ENCODE measurements at regions not wholly inside any gene's neighbourhood (a gene's known extent, or its start where the extent isn't known, plus 50 kb on each side); places are given as distances from the start of the nearest gene placed in this dataset.

GRCh38 chr5:8057769-8058168 is 188.8 kb downstream of the MTRR start:
- no peaks in the 10 kb centered on the region for H3K79me2 ChIP-seq (replicated peaks; ENCODE audit: insufficient read depth, low read length)

GRCh38 chr5:8058616-8059190 is 189.8 kb downstream of the MTRR start:
- Histone ChIP-seq H3K4me2 (ENCODE audit: low read length) (no peak overlapping the region), H3K9me3 (ENCODE audit: low read length) (no peaks in the 10 kb centered on the region), H3K27ac (ENCODE audit: low read length) (no peak overlapping the region), H3F3A (ENCODE audit: insufficient read depth, low read length, poor library complexity, severe bottlenecking) (no peaks in the 10 kb centered on the region), H3K4me3 (ENCODE audit: low read length) (no peak overlapping the region), H3K9ac (ENCODE audit: low read length) (no peak overlapping the region), H4K20me1 (ENCODE audit: insufficient read depth) (no peaks in the 10 kb centered on the region), H3K79me2 (replicated peaks; ENCODE audit: insufficient read depth, low read length) (no peaks in the 10 kb centered on the region), H2AFZ (ENCODE audit: low read depth, low read length) (no peak overlapping the region), H3K9me2 (ENCODE audit: insufficient read depth, low read length) (no peaks in the 10 kb centered on the region), H3K27me3 (ENCODE audit: insufficient read depth, low read depth, low read length) (no peaks in the 10 kb centered on the region), H3K36me3 (ENCODE audit: insufficient read depth, low read length) (no peaks in the 10 kb centered on the region)
- TF ChIP-seq RAD21 (conservative IDR thresholded peaks at IDR 0.05) (no peak), EP300 (conservative IDR thresholded peaks at IDR 0.05; ENCODE audit: poor library complexity, severe bottlenecking) (no peak), REST (IDR thresholded peaks at IDR 0.05; ENCODE audit: borderline replicate concordance) (no peak), MXI1 (conservative IDR thresholded peaks at IDR 0.05; ENCODE audit: poor library complexity, severe bottlenecking) (no peak), TAF1 (IDR thresholded peaks at IDR 0.05; ENCODE audit: low read depth) (no peak)

More at GRCh38 chr5:8057769-8058168, 188.8 kb downstream of the MTRR start:
- Histone ChIP-seq H3K9me2 (ENCODE audit: insufficient read depth, low read length) (no peaks in the 10 kb centered on the region), H3K9ac (ENCODE audit: low read length) (no peak overlapping the region), H2AFZ (ENCODE audit: low read depth, low read length) (peak overlapping the region; percentile 12), H3K27ac (ENCODE audit: low read length) (no peak overlapping the region), H3K36me3 (ENCODE audit: insufficient read depth, low read length) (no peaks in the 10 kb centered on the region), H3K27me3 (ENCODE audit: insufficient read depth, low read depth, low read length) (no peaks in the 10 kb centered on the region), H3K9me3 (ENCODE audit: low read length) (no peaks in the 10 kb centered on the region), H4K20me1 (ENCODE audit: insufficient read depth) (no peaks in the 10 kb centered on the region), H3K4me3 (ENCODE audit: low read length) (no peak overlapping the region), H3F3A (ENCODE audit: insufficient read depth, low read length, poor library complexity, severe bottlenecking) (no peaks in the 10 kb centered on the region), H3K4me2 (ENCODE audit: low read length) (no peak overlapping the region)
- TF ChIP-seq POLR2AphosphoS5 (IDR thresholded peaks at IDR 0.05), result peak; percentile 27
- no peak for TF ChIP-seq REST (IDR thresholded peaks at IDR 0.05; ENCODE audit: borderline replicate concordance)

GRCh38 chr5:8059337-8059736 is 190.4 kb downstream of the MTRR start:
- TF ChIP-seq REST (IDR thresholded peaks at IDR 0.05; ENCODE audit: borderline replicate concordance) (no peak), RAD21 (conservative IDR thresholded peaks at IDR 0.05) (no peak), SMC3 (conservative IDR thresholded peaks at IDR 0.05; ENCODE audit: poor library complexity) (no peak), TAF1 (IDR thresholded peaks at IDR 0.05; ENCODE audit: low read depth) (no peak), EP300 (conservative IDR thresholded peaks at IDR 0.05; ENCODE audit: poor library complexity, severe bottlenecking) (no peak)
- Histone ChIP-seq H3K79me2 (replicated peaks; ENCODE audit: insufficient read depth, low read length) (no peaks in the 10 kb centered on the region), H2AFZ (ENCODE audit: low read depth, low read length) (no peak overlapping the region), H3K27ac (ENCODE audit: low read length) (no peak overlapping the region), H4K20me1 (ENCODE audit: insufficient read depth) (no peaks in the 10 kb centered on the region), H3K9ac (ENCODE audit: low read length) (no peak overlapping the region), H3K9me3 (ENCODE audit: low read length) (no peaks in the 10 kb centered on the region), H3K9me2 (ENCODE audit: insufficient read depth, low read length) (no peaks in the 10 kb centered on the region), H3K4me3 (ENCODE audit: low read length) (no peak overlapping the region), H3K4me2 (ENCODE audit: low read length) (no peak overlapping the region), H3K27me3 (ENCODE audit: insufficient read depth, low read depth, low read length) (no peaks in the 10 kb centered on the region), H3K36me3 (ENCODE audit: insufficient read depth, low read length) (no peaks in the 10 kb centered on the region), H3F3A (ENCODE audit: insufficient read depth, low read length, poor library complexity, severe bottlenecking) (no peaks in the 10 kb centered on the region)

Data from neural cell (in vitro differentiated cells).